ENCODE measurements at regions not wholly inside any gene's neighbourhood (a gene's known extent, or its start where the extent isn't known, plus 50 kb on each side); places are given as distances from the start of the nearest gene placed in this dataset.
"Not testable (repeated sequence)": the region's sequence is repeated elsewhere in the genome, so short reads cannot be mapped to it uniquely, and the experiment has no call there.

DNA sequence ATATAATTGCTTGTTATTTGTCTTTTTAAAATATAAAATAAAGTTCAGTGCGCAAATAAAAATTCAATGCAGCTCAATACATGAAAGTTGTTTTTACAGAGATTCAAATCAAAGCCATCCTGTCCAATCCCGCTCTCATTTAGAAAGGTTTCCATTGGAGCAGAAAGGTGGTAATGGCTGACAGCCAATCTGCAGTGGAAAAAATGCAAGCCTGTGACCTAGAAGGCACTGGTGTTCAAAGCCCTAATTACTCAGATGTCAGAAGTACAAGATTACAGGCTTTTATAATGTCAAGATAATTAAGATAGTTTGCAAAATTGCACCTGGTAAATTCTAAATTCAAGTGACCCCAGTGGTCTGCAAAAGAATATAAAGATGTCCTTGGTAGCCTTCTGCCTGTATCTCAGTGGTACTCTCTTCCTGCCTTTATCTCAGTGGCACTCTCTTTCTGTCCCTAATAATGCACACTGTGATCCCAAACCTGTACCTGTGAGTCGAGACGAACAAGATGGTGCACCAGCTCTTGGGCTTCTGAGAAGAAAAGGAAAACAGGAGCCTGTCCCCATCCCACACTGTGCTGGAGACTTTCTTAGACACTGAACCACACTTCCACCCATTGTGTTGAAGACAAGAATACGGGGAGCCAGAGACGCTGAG lies 212.6 kb upstream of the FRG1 start:
- not testable (repeated sequence) for TF ChIP-seq CTCF (IDR thresholded peaks at IDR 0.05 in 8 of 11, conservative IDR thresholded peaks at IDR 0.05 in 3 of 11); POLR2A (IDR thresholded peaks at IDR 0.05); POLR2AphosphoS5 (IDR thresholded peaks at IDR 0.05)

Data from spleen (tissue), 7 donors.